DND-41 (cell line): ENCODE measurements at regions not wholly inside any gene's neighbourhood (a gene's known extent, or its start where the extent isn't known, plus 50 kb on each side); places are given as distances from the start of the nearest gene placed in this dataset.

Source experiments
- EZH2 ChIP-seq: IDR thresholded peaks from 3 replicates; pipeline ENCODE4 v1.6.1; 2012; ENCODE audit warnings: borderline replicate concordance, low read depth, mild to moderate bottlenecking, moderate library complexity, low read length, inconsistent platforms; ENCODE audit not compliant: severe bottlenecking
- TF ChIP-seq, protein P1 (sequence below): IDR thresholded peaks from 2 replicates; pipeline ENCODE4 v1.5.1; 2012; ENCODE audit warnings: borderline replicate concordance, low read length, moderate library complexity, mild to moderate bottlenecking; ENCODE audit not compliant: poor library complexity, severe bottlenecking; ENCODE audit errors: extremely low read depth

DNA sequence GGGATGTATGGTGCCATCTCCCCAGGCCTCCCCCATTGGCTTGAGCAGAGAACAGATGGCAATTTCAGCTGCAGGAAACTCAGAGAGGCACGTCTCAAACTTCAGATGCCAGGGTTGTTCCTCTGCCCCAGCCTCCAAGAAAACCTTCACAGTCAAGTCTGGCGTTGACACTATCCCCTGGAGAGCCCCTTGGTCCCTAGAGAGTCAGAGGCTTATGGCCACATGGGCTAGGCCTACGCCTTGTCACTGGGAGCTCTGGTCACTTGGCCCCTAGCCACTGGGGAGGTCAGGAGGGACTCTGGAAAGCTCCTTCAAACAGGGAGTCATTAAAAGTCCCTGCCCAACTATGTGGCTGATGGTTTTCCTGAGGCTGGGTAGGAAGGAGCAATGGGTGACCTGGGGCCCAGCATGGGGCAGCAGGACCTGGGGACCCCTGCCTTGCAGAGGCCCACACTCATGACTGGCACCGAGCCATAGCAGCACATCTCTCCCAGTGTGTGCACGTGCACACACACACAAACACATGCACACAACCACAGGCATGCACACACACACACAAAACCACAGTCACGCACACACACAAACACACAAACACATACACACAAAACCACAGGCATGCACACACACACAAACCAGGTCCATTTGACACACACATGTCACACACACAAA is 144.2 kb downstream of the GADD45G start:
- TF ChIP-seq, protein P1, sequence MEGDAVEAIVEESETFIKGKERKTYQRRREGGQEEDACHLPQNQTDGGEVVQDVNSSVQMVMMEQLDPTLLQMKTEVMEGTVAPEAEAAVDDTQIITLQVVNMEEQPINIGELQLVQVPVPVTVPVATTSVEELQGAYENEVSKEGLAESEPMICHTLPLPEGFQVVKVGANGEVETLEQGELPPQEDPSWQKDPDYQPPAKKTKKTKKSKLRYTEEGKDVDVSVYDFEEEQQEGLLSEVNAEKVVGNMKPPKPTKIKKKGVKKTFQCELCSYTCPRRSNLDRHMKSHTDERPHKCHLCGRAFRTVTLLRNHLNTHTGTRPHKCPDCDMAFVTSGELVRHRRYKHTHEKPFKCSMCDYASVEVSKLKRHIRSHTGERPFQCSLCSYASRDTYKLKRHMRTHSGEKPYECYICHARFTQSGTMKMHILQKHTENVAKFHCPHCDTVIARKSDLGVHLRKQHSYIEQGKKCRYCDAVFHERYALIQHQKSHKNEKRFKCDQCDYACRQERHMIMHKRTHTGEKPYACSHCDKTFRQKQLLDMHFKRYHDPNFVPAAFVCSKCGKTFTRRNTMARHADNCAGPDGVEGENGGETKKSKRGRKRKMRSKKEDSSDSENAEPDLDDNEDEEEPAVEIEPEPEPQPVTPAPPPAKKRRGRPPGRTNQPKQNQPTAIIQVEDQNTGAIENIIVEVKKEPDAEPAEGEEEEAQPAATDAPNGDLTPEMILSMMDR = no peak
- no peak for TF ChIP-seq EZH2
